HepG2 (cell line): ENCODE measurements at regions not wholly inside any gene's neighbourhood (a gene's known extent, or its start where the extent isn't known, plus 50 kb on each side); places are given as distances from the start of the nearest gene placed in this dataset.

Experiments used
- BHLHE40 ChIP-seq: IDR thresholded peaks from 2 replicates; pipeline ENCODE4 v1.6.1; 2011; ENCODE audit warnings: low read length, improper control_type of control experiment
- CTCF ChIP-seq: sonication (generic); formaldehyde crosslinking; IDR thresholded peaks from 2 replicates; pipeline ENCODE4 v1.5.0; 2020; ENCODE audit warnings: mild to moderate bottlenecking, missing genetic modification reagents, moderate library complexity
- E2F5 ChIP-seq: sonication (generic); formaldehyde crosslinking; conservative IDR thresholded peaks from 2 replicates; pipeline ENCODE4 v1.4.0; 2020; ENCODE audit warnings: missing genetic modification reagents
- IKZF4 ChIP-seq: sonication (generic); formaldehyde crosslinking; IDR thresholded peaks from 2 replicates; pipeline ENCODE4 v1.5.1; 2020; ENCODE audit warnings: borderline replicate concordance, mild to moderate bottlenecking, low read depth, missing genetic modification reagents; ENCODE audit errors: not compliant biosample characterization
- MAX ChIP-seq: IDR thresholded peaks from 2 replicates; pipeline ENCODE4 v1.6.1; 2012; ENCODE audit warnings: inconsistent platforms
- POLR2A ChIP-seq, 2 experiments: IDR thresholded peaks; 2 replicates each; pipeline ENCODE4 v1.6.1; 2011; ENCODE audit warnings: low read depth in 2 of 2, low read length in 2 of 2, mild to moderate bottlenecking in 1 of 2, moderate library complexity in 1 of 2; ENCODE audit not compliant: insufficient read depth in 1 of 2
- ZNF121 ChIP-seq: sonication (generic); formaldehyde crosslinking; IDR thresholded peaks from 2 replicates; pipeline ENCODE4 v1.5.0; 2020; ENCODE audit warnings: mild to moderate bottlenecking, missing genetic modification reagents
- ZNF276 ChIP-seq: sonication (generic); formaldehyde crosslinking; IDR thresholded peaks from 2 replicates; pipeline ENCODE4 v1.4.0; 2020; ENCODE audit warnings: mild to moderate bottlenecking, low read depth, missing genetic modification reagents
- ZNF503 ChIP-seq: sonication (generic); formaldehyde crosslinking; IDR thresholded peaks from 2 replicates; pipeline ENCODE4 v1.4.0; 2020; ENCODE audit warnings: missing genetic modification reagents

GRCh38 chr1:186535388-186536133 is 74.6 kb upstream of the PDC start:
- TF ChIP-seq MAX = no peak
- TF ChIP-seq CTCF (CRISPR knock-in tag) = no peak
- TF ChIP-seq ZNF276 = no peak
- no peak for TF ChIP-seq E2F5
- TF ChIP-seq BHLHE40 = no peak
- TF ChIP-seq ZNF121 = no peak
- no peak for TF ChIP-seq POLR2A (IDR thresholded peaks at IDR 0.05; ENCODE audit: insufficient read depth in 1 of 2, low read depth in 2 of 2, low read length in 2 of 2)
- no peak for TF ChIP-seq IKZF4 (CRISPR knock-in tag)
- TF ChIP-seq ZNF503 (CRISPR knock-in tag) = no peak
